GM10266 (cell line): ENCODE measurements at regions not wholly inside any gene's neighbourhood (a gene's known extent, or its start where the extent isn't known, plus 50 kb on each side); places are given as distances from the start of the nearest gene placed in this dataset.

Experiments used
- DNase-seq: peaks from one replicate; pipeline ENCODE4 v3.0.0; 2012; ENCODE audit errors: extremely low spot score
- CTCF ChIP-seq: IDR thresholded peaks from 2 replicates; pipeline ENCODE4 v1.5.1; 2012; ENCODE audit warnings: mild to moderate bottlenecking, low read depth; ENCODE audit not compliant: control insufficient read depth, insufficient read depth; ENCODE audit errors: missing control alignments

GRCh38 chr16:6827267-6827666 lies 505.4 kb upstream of the RBFOX1 start:
- DNase-seq = no peak
- no peak for TF ChIP-seq CTCF

- DNase-seq = no peak
- no peak for TF ChIP-seq CTCF
Measured at GRCh38 chr16:6822041-6822440, 510.6 kb upstream of the RBFOX1 start.

- TF ChIP-seq CTCF = no peak
- no peak for DNase-seq
Measured at GRCh38 chr16:6804461-6804860, 528.2 kb upstream of the RBFOX1 start.

GRCh38 chr16:6803176-6803575 lies 529.5 kb upstream of the RBFOX1 start:
- no peak for TF ChIP-seq CTCF
- no peak for DNase-seq

- no peak for DNase-seq
- no peak for TF ChIP-seq CTCF
Measured at GRCh38 chr16:6797223-6797622, 535.4 kb upstream of the RBFOX1 start.

- TF ChIP-seq CTCF = no peak
- no peak for DNase-seq
Measured at GRCh38 chr16:6777624-6778023, 555.0 kb upstream of the RBFOX1 start.

GRCh38 chr16:6775712-6776111 lies 556.9 kb upstream of the RBFOX1 start:
- no peak for DNase-seq
- TF ChIP-seq CTCF = no peak
